Prostate gland (tissue), 2 donors: ENCODE measurements at regions not wholly inside any gene's neighbourhood (a gene's known extent, or its start where the extent isn't known, plus 50 kb on each side); places are given as distances from the start of the nearest gene placed in this dataset.
"Not testable (repeated sequence)": the region's sequence is repeated elsewhere in the genome, so short reads cannot be mapped to it uniquely, and the experiment has no call there.

Experiments used
- DNase-seq: peaks from one replicate; pipeline ENCODE4 v3.0.0-alpha.2; 2019; ENCODE audit warnings: low spot score
- H3K27ac ChIP-seq, 2 donors: fragments of 200-600 bp; sonication (generic); 2 replicates each; pipeline ENCODE4 v1.5.1; 2017 to 2019
- H3K27me3 ChIP-seq: fragments of 200-600 bp; sonication (generic); replicated peaks from 2 replicates; pipeline ENCODE4 v1.5.1; 2019; ENCODE audit not compliant: insufficient read depth
- H3K36me3 ChIP-seq, 2 donors: fragments of 200-600 bp; sonication (generic); 1 replicate in 1 of 2; 2 replicates in 1 of 2; pipeline versions ENCODE4 v1.5.1 to v1.8.1; 2017 to 2019
- H3K4me1 ChIP-seq: fragments of 200-600 bp; sonication (generic); replicated peaks from 2 replicates; pipeline ENCODE4 v1.5.1; 2019
- H3K4me3 ChIP-seq, 2 donors: fragments of 200-600 bp; sonication (generic); 2 replicates each; pipeline ENCODE4 v1.5.1; 2017 to 2019
- H3K9me3 ChIP-seq: fragments of 200-600 bp; sonication (generic); 2 replicates; pipeline ENCODE4 v1.5.1; 2017
- WGBS: methylation state at CpG from one replicate; pipeline ENCODE4 v1.1.5; 2018; 5-methylcytosine and 5-hydroxymethylcytosine counted together
- intact Hi-C: fragments of 100-400 bp; cut with DNase I; formaldehyde crosslinking; loops from one replicate; pipeline ENCODE4 v1.14.2; 2022

DNA sequence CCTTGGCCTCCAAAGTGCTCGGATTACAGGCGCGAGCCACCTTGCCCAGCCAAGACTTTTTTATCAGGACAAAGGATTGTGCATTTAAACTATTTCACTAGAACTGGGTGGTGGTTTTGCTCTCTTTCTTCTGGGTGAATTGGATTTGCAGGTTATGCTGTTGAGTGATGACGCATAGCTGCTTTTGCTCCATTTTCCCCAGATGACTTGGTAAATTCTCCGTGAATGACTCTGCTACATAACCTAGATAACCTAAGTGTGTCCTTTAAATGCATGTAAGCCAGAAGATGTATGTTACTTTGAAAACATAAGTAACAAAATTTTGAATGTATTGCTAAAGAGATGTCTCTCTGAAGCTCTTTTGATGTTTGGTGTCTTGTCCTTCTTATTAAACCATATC lies 103.7 kb downstream of the NSUN5 start:
- H3K27me3 ChIP-seq, H3K27ac ChIP-seq, H3K9me3 ChIP-seq, DNase-seq, H3K4me3 ChIP-seq, H3K36me3 ChIP-seq, intact Hi-C loops, H3K4me1 ChIP-seq: not testable (repeated sequence)
- WGBS = 96% methylated on average over 2 of the region's 5 CpGs

DNA sequence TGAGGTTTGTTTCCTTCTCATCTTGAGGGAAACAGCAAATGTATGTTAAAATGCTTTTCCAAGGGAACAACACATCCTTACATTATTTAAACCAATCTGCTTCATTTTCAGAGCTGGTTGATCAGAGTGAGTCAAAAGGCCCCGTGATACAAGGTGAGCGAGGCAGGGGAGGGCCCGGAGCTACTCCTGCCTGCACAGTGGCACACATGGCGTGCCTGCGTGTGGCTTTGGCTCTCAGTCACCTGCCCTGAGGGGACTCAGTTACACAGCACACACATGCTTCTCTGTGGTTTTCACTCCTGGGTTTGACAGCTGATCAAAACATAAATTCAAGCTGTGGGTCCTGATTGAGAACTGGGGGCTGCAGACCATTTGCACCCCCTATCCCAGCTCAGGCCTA lies 105.3 kb downstream of the NSUN5 start:
- H3K27ac ChIP-seq, H3K4me1 ChIP-seq, H3K4me3 ChIP-seq, H3K9me3 ChIP-seq, H3K27me3 ChIP-seq, H3K36me3 ChIP-seq, DNase-seq, intact Hi-C loops: not testable (repeated sequence)
- no CpG with 5 or more reads among the region's 5 CpGs for WGBS

DNA sequence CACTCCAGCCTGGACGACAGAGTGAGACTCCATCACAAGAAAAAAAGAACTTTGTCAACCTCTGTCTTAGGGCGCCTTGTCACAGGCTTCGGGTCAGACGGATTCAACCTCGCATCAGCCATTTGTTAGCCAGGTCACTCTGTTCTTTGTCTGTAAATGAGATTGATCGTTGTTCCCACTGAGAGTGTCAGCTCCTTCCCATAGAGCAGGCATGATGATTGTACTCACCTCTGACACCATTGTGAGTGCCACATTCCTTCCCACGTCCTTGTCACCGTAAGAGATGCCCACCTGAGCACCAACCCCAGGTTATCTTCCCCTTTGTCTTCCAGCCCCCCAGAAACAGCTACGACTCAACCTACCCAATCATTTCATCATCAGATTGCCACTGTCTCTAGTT lies 107.4 kb downstream of the NSUN5 start:
- H3K9me3 ChIP-seq, H3K36me3 ChIP-seq, H3K4me3 ChIP-seq, H3K27ac ChIP-seq, H3K4me1 ChIP-seq, intact Hi-C loops, H3K27me3 ChIP-seq, DNase-seq: not testable (repeated sequence)
- WGBS = 97% methylated on average over 8 of the region's 9 CpGs

- H3K4me3 ChIP-seq, H3K36me3 ChIP-seq, H3K27me3 ChIP-seq, H3K27ac ChIP-seq, H3K4me1 ChIP-seq, H3K9me3 ChIP-seq, intact Hi-C loops, DNase-seq: not testable (repeated sequence)
- no CpG with 5 or more reads among the region's 9 CpGs for WGBS
Observed at GRCh38 chr7:73200518-73201099, 108.0 kb downstream of the NSUN5 start.

GRCh38 chr7:73193991-73194390 lies 108.2 kb upstream of the SPDYE9 start:
- intact Hi-C loops, DNase-seq, H3K27me3 ChIP-seq, H3K9me3 ChIP-seq, H3K27ac ChIP-seq, H3K4me1 ChIP-seq, H3K36me3 ChIP-seq, H3K4me3 ChIP-seq: not testable (repeated sequence)
- 100% methylated on average over 7 of the region's 10 CpGs for WGBS

DNA sequence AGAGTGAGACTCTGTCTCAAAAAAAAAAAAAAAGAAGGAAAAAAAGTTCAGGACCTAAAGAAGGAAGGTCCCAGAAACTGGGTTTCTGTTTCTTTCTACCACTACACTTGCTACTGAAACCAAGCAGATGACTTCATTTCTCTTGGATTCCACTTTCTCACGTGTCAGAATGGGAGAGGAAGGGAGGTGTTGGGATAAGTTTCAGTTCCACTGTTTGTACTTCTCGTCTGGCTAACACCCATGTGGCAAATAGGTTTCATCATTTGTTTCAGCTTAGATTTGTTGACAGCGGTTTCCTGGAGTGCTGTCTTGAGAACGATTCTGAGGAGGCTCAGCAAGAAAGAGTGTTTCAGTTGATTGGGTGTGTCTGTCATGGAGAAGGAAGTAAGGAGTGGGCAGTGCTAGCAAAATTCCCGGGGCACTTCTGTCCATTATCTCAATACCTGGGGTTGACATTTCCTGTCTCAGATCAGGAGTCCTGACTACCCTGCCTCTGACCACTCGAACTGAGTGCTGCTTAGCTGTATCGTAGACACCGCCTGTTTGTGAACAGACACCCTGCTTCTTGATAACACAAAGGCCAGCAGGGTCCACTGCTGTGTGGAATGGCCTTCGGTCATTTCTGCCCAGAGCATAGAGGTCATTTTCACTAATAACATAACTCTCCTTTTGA lies 104.8 kb upstream of the SPDYE9 start:
- H3K4me3 ChIP-seq, intact Hi-C loops, H3K36me3 ChIP-seq, H3K27ac ChIP-seq, H3K27me3 ChIP-seq, H3K4me1 ChIP-seq, DNase-seq, H3K9me3 ChIP-seq: not testable (repeated sequence)
- no CpG with 5 or more reads among the region's 9 CpGs for WGBS

GRCh38 chr7:73188287-73188686 lies 102.4 kb upstream of the SPDYE9 start:
- H3K9me3 ChIP-seq, H3K27ac ChIP-seq, H3K4me1 ChIP-seq, DNase-seq, H3K4me3 ChIP-seq, H3K36me3 ChIP-seq, H3K27me3 ChIP-seq, intact Hi-C loops: not testable (repeated sequence)
- WGBS = 89% methylated on average over 6 of the region's 9 CpGs

DNA sequence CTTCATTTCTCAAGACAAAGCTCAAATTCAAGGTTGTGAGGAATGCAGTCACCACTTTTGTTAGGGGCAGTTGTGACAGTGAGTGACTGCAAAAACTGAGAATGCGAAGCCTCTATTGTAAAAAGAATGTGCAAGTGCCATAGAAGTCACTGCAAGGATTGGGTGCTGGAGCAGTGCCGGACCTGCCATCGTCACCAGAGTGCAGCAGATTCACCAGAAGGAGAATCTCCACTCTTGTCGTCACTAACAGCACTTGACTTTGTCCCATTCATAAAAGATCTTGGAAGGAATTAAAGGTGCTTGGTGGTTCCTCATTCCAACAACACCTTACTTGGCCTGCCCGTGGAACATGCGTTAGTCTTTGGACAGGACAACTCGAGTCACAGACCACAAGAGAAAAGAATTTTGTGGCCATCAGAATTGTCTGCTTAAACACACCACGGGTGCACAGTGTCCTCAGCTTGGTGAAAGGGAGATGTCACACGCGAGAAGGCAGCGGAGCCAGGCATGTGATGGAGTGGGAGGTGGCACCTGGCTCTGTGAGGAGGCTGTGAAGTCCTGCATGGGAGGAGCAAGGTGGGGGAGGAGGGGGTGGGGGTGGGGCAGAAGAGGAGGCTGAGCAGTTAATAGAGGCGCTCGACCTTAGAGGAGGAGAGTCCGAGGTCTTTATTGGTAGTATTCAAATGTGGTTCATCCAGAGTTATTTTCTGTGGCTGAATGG lies 100.9 kb upstream of the SPDYE9 start:
- H3K4me3 ChIP-seq, intact Hi-C loops, H3K27ac ChIP-seq, H3K27me3 ChIP-seq, H3K4me1 ChIP-seq, H3K9me3 ChIP-seq, DNase-seq, H3K36me3 ChIP-seq: not testable (repeated sequence)
- WGBS = no CpG with 5 or more reads among the region's 14 CpGs

DNA sequence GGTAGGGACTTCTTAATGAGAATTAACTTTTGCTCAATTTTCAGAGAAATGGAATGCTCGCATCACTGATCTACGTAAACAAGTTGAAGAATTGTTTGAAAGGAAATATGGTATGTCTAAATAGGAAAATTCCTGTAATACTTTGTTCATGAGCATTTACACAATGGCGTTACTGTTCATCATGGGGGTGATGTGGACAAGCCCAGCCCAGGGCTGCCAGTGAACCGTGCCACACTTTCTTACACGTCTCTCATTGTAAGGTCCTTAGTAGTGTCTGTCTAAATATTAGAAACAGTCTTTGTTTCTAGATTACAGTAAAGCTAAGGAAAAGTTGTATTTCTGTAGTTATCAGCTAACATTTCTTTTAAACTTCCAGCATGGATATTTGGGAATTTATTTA lies 91.0 kb upstream of the SPDYE9 start:
- DNase-seq, H3K27ac ChIP-seq, H3K4me3 ChIP-seq, H3K9me3 ChIP-seq, H3K36me3 ChIP-seq, H3K4me1 ChIP-seq, H3K27me3 ChIP-seq, intact Hi-C loops: not testable (repeated sequence)
- WGBS = no CpG with 5 or more reads among the region's 5 CpGs

- H3K4me3 ChIP-seq, H3K4me1 ChIP-seq, H3K27me3 ChIP-seq, H3K9me3 ChIP-seq, H3K36me3 ChIP-seq, intact Hi-C loops, H3K27ac ChIP-seq, DNase-seq: not testable (repeated sequence)
- no CpG with 5 or more reads among the region's 10 CpGs for WGBS
Observed at GRCh38 chr7:73175322-73175721, 89.5 kb upstream of the SPDYE9 start.

GRCh38 chr7:73170902-73171301 lies 85.1 kb upstream of the SPDYE9 start:
- H3K9me3 ChIP-seq, H3K27me3 ChIP-seq, H3K27ac ChIP-seq, DNase-seq, H3K4me1 ChIP-seq, H3K4me3 ChIP-seq, H3K36me3 ChIP-seq, intact Hi-C loops: not testable (repeated sequence)
- 65% methylated on average over 6 of the region's 6 CpGs for WGBS

DNA sequence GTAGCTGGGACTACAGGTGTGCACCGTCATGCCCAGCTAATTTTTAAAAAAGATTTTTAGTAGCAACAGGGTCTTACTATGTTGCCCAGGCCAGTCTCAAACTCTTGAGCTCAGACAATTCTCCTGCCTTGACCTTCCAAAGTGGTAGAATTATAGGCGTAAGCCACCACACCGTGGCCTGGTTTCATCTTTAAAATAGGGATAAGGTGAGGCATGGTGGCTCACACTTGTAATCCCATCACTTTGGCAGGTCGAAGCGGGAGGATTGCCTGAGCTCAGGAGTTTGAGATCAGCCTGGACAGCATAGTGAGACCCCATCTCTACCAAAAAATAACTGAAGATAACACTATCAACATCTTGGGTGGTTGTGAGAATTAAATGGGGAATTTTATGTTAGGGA lies 84.6 kb upstream of the SPDYE9 start:
- H3K4me3 ChIP-seq, DNase-seq, intact Hi-C loops, H3K9me3 ChIP-seq, H3K27ac ChIP-seq, H3K36me3 ChIP-seq, H3K4me1 ChIP-seq, H3K27me3 ChIP-seq: not testable (repeated sequence)
- WGBS = 93% methylated on average over 4 of the region's 5 CpGs

GRCh38 chr7:73166152-73166551 lies 80.3 kb upstream of the SPDYE9 start:
- no CpG with 5 or more reads among the region's 5 CpGs for WGBS
- H3K36me3 ChIP-seq, intact Hi-C loops, H3K9me3 ChIP-seq, H3K27ac ChIP-seq, H3K4me3 ChIP-seq, H3K27me3 ChIP-seq, DNase-seq, H3K4me1 ChIP-seq: not testable (repeated sequence)
